ENCODE measurements at regions not wholly inside any gene's neighbourhood (a gene's known extent, or its start where the extent isn't known, plus 50 kb on each side); places are given as distances from the start of the nearest gene placed in this dataset.

DNA sequence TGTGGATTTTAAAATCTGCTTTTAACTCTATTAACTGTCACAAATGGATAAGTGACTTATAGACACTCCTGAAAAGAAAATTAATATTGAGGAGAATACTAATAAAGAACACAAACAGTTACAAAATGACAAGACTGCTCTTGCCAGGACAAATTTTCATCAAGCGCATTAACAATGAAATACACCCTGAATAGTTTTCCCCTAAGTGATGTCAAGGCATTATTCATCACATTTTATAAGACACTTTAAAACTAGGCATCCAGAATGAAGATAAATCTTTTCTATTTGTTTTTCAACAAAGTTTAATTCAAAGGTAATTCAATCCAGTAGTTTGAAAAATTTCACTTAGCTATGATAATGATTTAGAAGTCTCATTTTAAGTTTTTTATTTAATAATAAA lies 110.5 kb upstream of the SEC61G start:
- TF ChIP-seq, protein P1, sequence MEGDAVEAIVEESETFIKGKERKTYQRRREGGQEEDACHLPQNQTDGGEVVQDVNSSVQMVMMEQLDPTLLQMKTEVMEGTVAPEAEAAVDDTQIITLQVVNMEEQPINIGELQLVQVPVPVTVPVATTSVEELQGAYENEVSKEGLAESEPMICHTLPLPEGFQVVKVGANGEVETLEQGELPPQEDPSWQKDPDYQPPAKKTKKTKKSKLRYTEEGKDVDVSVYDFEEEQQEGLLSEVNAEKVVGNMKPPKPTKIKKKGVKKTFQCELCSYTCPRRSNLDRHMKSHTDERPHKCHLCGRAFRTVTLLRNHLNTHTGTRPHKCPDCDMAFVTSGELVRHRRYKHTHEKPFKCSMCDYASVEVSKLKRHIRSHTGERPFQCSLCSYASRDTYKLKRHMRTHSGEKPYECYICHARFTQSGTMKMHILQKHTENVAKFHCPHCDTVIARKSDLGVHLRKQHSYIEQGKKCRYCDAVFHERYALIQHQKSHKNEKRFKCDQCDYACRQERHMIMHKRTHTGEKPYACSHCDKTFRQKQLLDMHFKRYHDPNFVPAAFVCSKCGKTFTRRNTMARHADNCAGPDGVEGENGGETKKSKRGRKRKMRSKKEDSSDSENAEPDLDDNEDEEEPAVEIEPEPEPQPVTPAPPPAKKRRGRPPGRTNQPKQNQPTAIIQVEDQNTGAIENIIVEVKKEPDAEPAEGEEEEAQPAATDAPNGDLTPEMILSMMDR (IDR thresholded peaks at IDR 0.05) = no peak
- no peak for TF ChIP-seq POLR2AphosphoS5 (IDR thresholded peaks at IDR 0.05; ENCODE audit: low read depth, low read length)
- TF ChIP-seq, protein P2, sequence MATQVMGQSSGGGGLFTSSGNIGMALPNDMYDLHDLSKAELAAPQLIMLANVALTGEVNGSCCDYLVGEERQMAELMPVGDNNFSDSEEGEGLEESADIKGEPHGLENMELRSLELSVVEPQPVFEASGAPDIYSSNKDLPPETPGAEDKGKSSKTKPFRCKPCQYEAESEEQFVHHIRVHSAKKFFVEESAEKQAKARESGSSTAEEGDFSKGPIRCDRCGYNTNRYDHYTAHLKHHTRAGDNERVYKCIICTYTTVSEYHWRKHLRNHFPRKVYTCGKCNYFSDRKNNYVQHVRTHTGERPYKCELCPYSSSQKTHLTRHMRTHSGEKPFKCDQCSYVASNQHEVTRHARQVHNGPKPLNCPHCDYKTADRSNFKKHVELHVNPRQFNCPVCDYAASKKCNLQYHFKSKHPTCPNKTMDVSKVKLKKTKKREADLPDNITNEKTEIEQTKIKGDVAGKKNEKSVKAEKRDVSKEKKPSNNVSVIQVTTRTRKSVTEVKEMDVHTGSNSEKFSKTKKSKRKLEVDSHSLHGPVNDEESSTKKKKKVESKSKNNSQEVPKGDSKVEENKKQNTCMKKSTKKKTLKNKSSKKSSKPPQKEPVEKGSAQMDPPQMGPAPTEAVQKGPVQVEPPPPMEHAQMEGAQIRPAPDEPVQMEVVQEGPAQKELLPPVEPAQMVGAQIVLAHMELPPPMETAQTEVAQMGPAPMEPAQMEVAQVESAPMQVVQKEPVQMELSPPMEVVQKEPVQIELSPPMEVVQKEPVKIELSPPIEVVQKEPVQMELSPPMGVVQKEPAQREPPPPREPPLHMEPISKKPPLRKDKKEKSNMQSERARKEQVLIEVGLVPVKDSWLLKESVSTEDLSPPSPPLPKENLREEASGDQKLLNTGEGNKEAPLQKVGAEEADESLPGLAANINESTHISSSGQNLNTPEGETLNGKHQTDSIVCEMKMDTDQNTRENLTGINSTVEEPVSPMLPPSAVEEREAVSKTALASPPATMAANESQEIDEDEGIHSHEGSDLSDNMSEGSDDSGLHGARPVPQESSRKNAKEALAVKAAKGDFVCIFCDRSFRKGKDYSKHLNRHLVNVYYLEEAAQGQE (IDR thresholded peaks at IDR 0.05; ENCODE audit: insufficient read depth in 1 of 2, low read depth in 2 of 2, low read length in 1 of 2) = no peak

All from Panc1 (cell line).